Activated CD4-positive, CD25-positive, alpha-beta regulatory T cell treated with anti-CD3 and anti-CD28 coated beads, Interleukin-2, amount 50 U/mL, for 24 hours (primary cell): ENCODE measurements at regions not wholly inside any gene's neighbourhood (a gene's known extent, or its start where the extent isn't known, plus 50 kb on each side); places are given as distances from the start of the nearest gene placed in this dataset.
"Not testable (repeated sequence)": the region's sequence is repeated elsewhere in the genome, so short reads cannot be mapped to it uniquely, and the experiment has no call there.

ENCODE experiments used
- ATAC-seq, 2 donors: fragments of 150-1000 bp; cut with Tn5 transposase; one replicate each; pipeline ENCODE4 v1.10.0; 2021; ENCODE audit warnings: mild to moderate bottlenecking in 1 of 2, moderate library complexity in 1 of 2

DNA sequence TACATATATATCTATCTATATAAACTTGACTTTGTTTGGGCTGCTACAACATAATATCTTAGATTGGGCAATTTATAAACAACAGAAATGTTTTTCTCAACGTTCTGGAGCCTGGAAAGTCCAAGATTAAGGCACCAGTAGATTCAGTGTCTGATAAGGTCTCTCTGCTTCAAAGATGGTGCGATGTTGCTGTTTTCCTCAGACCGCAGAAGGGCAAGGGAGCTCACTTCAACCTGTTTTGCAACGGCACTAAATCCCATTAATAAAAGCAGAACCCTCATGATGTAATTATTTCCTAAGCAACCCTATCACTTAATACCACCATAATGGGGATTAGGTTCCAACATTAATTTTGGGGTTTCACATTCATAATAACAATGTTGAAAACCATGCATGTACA, 1134.8 kb downstream of the NSUN3 start:
- no peak for ATAC-seq

DNA sequence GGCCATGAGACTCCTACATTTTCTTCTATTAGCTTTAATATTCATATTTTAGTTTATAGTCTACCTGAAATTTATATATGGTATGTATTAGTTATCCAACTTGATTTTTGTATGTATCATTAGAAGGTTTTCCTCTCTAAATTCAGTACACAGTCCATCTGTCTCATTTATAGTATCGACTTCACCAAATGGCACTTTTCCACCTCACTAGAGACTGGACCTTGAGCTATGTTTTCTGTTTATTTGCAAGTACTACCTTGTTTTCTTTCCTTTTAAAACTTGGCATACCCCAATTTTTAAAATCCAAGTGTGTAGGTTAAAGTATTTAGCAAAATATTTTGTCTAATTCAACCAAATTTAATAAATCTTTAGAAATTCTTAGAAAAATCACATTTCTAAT, 1137.5 kb downstream of the NSUN3 start:
- no peak for ATAC-seq

- no peak for ATAC-seq
Measured at GRCh38 chr3:95210878-95211277, 1148.0 kb downstream of the NSUN3 start.

GRCh38 chr3:95212117-95212516, 1149.3 kb downstream of the NSUN3 start:
- no peak for ATAC-seq

DNA sequence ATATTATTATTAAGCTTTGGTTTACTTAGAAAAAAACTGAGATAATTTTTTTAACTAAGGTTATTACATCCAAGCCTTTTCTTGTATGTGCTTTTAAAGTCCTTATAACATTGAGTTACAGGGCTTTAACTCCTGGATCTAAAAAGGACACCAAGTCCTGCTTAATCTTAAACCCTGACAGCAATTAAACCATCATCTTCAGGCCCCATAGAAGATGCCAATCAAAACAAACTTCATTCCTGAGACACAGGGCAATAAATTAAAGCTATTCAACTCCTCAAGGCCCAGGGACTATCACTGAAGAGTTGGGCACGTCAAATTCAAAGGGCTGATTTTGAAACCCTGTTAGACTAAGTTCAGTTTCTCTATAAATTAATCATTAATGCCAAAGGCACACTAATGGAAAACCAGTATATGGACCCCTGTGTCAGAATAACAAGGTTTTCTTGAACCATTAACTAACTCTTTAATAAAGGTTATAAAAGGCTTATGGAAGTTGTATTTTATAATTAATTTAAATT, 1152.6 kb downstream of the NSUN3 start:
- no peak for ATAC-seq

GRCh38 chr3:95217661-95218060, 1154.8 kb downstream of the NSUN3 start:
- no peak for ATAC-seq

DNA sequence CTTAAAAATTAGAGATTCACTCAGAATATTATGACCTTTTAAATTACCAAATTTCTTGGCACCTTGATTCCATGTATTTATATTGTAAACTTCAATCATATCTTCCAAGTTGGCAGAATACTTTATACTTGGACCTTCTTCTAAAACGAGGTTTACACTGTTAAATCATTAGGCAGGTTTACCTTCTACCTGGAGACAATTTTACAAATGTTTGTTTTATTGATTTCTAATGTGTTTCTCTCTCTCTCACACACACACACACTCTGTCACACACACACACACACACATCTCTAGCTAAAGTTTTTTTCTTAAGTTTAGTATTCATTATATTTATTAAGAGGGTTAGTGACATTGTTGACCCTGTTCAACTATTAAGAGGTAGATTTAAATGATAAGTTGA, 1155.6 kb downstream of the NSUN3 start:
- ATAC-seq: no peak

GRCh38 chr3:95226437-95226836, 1163.6 kb downstream of the NSUN3 start:
- ATAC-seq: no peak

- no peak for ATAC-seq
Measured at GRCh38 chr3:95227092-95227491, 1164.2 kb downstream of the NSUN3 start.

GRCh38 chr3:95228416-95228815, 1165.6 kb downstream of the NSUN3 start:
- no peak for ATAC-seq

- no peak for ATAC-seq
Measured at GRCh38 chr3:95235916-95236315, 1173.1 kb downstream of the NSUN3 start.

DNA sequence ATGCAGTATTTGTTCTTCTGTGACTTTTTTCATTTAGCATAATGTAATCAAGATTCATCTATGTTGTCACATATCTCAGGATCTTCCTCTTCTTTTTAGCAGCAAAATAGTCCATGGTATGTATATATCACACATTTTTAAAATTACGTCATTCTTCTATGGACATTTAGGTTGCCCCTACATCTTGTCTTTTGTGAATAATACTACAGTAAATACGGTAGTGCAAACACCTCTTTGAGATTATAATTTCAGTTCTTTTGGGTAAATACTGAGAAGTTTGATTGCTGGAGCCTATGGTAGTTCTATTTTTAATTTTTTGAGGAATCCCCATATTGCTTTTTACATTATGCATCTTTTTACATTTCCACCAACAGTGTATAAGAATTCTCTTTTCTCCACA, 1174.9 kb downstream of the NSUN3 start:
- no peak for ATAC-seq

DNA sequence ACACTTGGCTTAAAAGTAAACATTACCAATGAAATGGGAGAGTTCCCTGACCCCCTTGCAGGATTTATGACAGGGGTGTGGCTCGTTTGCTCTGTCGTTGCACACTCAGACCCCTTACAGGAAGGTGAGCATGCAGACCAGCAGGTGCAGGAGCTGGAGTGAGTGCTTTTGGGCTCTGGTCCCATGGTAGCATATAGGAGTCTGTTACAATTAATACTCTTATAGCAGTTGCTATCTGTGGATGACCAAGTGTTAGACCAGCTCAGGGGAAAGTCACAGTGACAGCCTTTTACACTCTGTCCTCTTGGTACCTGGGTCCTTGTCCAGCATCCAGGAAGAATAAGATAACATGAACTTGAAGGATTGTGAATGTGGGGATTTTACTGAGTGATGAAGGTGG, 1177.5 kb downstream of the NSUN3 start:
- ATAC-seq: no peak

DNA sequence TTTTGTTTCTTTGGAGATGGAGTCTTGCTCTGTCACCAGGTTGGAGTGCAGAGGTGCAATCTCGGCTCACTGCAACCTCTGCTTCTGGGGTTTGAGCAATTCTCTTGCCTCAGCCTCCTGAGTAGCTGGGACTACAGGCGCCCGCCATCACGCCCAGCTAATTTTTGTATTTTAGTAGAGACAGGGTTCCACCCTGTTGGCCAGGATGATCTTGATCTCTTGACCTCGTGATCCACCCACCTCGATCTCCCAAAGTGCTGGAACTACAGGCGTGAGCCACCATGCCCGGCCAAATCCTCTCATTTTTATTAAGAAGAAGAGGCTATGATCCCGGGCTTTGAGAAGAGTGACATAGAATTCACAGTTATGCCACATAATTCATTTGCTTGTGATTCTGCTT, 1178.4 kb downstream of the NSUN3 start:
- not testable (repeated sequence) for ATAC-seq

GRCh38 chr3:95246413-95246812, 1183.6 kb downstream of the NSUN3 start:
- no peak for ATAC-seq

- ATAC-seq: no peak
Measured at GRCh38 chr3:95254061-95254460, 1191.2 kb downstream of the NSUN3 start.

DNA sequence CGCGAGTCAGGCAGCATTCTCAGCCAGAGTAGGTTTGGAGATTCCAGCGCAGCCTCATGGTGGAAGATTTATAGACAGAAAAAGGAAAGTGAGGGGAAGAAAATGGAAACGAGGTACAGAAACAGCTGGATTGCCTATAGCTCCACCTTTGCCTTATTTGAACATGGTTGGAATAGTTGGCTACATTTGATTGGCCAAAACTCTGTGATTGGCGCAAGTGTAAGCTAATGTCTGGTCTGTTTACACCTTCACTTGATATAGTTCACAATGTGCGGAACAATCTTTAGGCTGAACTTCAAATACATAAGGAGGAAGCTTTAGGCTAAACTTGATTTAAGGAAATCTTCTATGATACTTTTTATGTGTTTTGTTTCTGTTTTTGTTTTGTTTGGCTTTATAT, 1191.9 kb downstream of the NSUN3 start:
- no peak for ATAC-seq

GRCh38 chr3:95265129-95265528, 1202.3 kb downstream of the NSUN3 start:
- ATAC-seq: no peak

GRCh38 chr3:95271395-95271794, 1208.5 kb downstream of the NSUN3 start:
- no peak for ATAC-seq

GRCh38 chr3:95272166-95272565, 1209.3 kb downstream of the NSUN3 start:
- ATAC-seq: no peak

- ATAC-seq: no peak
Measured at GRCh38 chr3:95272781-95273180, 1209.9 kb downstream of the NSUN3 start.

DNA sequence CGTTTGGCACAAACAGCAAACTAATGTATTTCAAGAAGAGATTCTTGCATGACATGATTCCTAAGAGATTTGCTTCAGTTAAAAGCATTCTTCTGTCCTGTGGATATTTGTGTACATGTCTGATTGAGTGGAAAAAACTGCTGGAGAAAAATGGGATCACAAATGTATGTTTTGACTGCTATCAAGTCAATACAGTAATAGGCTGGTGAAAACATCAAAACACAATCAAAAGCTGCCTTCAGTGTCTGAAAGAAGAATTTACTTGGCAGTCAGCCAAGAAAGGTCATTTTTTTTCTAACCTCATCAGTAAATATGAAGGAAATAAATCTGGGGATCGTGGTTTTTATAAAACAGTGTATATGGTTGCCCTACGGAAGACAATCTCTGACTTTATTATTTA, 1214.8 kb downstream of the NSUN3 start:
- ATAC-seq: no peak

DNA sequence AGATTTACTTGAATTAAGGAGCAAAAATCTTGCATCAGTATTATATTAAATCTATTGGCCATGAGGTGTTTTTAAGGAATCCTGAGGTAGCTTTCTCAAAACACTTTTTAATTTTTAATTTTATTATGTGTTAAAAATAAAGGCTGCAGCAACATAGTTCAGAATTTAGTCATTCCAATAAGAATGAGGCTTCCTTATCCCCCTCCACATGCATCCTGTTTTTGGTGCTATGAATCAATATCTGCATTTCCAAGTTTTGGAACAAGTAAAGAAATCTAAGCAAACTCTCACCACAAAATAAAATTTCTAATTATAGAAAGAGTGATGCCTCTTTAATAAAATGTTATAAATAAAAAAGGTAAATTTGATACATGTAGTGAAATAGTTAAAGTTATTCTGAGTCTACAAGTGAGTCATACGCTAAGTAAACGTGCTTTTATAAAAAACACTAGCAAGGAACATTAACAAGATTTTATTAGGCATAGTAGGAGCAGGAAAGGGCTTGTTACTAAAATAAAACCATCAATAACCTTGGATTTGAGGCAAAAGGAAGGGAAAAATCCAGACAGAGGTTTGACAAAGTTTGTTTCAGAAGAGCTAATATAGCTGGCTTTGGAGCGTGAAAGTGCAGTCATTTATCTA, 1218.0 kb downstream of the NSUN3 start:
- no peak for ATAC-seq

- ATAC-seq: no peak
Measured at GRCh38 chr3:95289295-95289694, 1226.4 kb downstream of the NSUN3 start.

DNA sequence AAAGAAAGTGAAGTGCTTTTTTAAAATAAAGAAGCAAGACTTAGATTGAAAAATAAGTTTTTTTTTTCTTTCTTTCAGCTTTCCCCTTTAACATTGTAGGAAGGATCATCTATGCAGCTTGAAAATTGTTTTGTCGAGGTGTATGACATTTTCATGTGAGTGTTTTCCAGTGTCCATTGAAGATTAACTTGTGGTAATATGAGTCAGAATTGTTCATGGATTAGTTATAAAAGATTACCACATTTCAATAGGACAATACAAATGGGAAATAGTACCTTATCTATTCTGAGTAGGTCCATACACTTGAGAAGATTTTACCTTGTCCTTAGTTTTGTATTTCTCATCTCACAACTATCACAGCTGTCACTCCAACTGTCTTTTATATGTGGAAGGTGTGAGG, 1234.7 kb downstream of the NSUN3 start:
- no peak for ATAC-seq
